K562 (cell line): ENCODE measurements at regions not wholly inside any gene's neighbourhood (a gene's known extent, or its start where the extent isn't known, plus 50 kb on each side); places are given as distances from the start of the nearest gene placed in this dataset.

Source experiments
- FOXM1 ChIP-seq, 2 experiments: fragments of 450-650 bp in 1 of 2; sonication (generic) in 1 of 2; formaldehyde crosslinking in 1 of 2; IDR thresholded peaks; 2 replicates each; pipeline versions ENCODE4 v1.6.1 to v1.9.0; 2017 to 2022; ENCODE audit warnings: low read depth in 2 of 2, mild to moderate bottlenecking in 2 of 2, missing genetic modification reagents in 1 of 2, moderate library complexity in 1 of 2
- JUND ChIP-seq, 2 experiments: IDR thresholded peaks; 2 replicates in 1 of 2; 3 replicates in 1 of 2; pipeline ENCODE4 v1.6.1; 2011; ENCODE audit warnings: borderline replicate concordance in 2 of 2, low read depth in 2 of 2, low read length in 2 of 2, improper control_type of control experiment in 1 of 2, missing biosample characterization in 1 of 2, missing genetic modification characterization in 1 of 2, missing genetic modification reagents in 1 of 2
- RAD21 ChIP-seq, 2 experiments: fragments of 250-450 bp in 1 of 2; fragments of 450-650 bp in 1 of 2; sonication (Bioruptor Pico) in 1 of 2; formaldehyde crosslinking in 1 of 2; IDR thresholded peaks in 1 of 2; conservative IDR thresholded peaks in 1 of 2; 2 replicates each; pipeline versions ENCODE4 v1.4.0 to v1.8.0; 2020 to 2022; ENCODE audit warnings: mild to moderate bottlenecking in 2 of 2, moderate library complexity in 1 of 2
- TEAD2 ChIP-seq: fragments of 450-650 bp; IDR thresholded peaks from 2 replicates; pipeline ENCODE4 v1.6.1; 2016; ENCODE audit warnings: missing genetic modification characterization, control low read depth, missing compliant biosample characterization
- ZC3H4 ChIP-seq: sonication (generic); formaldehyde crosslinking; IDR thresholded peaks from 2 replicates; pipeline ENCODE4 v1.9.0; 2021; ENCODE audit warnings: missing genetic modification reagents, borderline replicate concordance
- ZFP36 ChIP-seq: fragments of 150-350 bp; IDR thresholded peaks from 2 replicates; pipeline ENCODE4 v1.6.1; 2018; ENCODE audit warnings: low read length, low read depth; ENCODE audit not compliant: partially characterized antibody
- ZNF239 ChIP-seq: fragments of 250-450 bp; sonication (Bioruptor Pico); IDR thresholded peaks from 2 replicates; pipeline ENCODE4 v1.4.0; 2020; ENCODE audit warnings: mild to moderate bottlenecking
- TF ChIP-seq, protein P1 (sequence below), 3 experiments: IDR thresholded peaks in 2 of 3; conservative IDR thresholded peaks in 1 of 3; 2 replicates each; pipeline ENCODE4 v1.5.1; 2011 to 2012; ENCODE audit warnings: low read length in 3 of 3, mild to moderate bottlenecking in 3 of 3, control low read depth in 2 of 3, improper control_type of control experiment in 1 of 3, inconsistent platforms in 1 of 3, low read depth in 1 of 3, mixed read lengths in 1 of 3, moderate library complexity in 1 of 3; ENCODE audit not compliant: insufficient read depth in 2 of 3

DNA sequence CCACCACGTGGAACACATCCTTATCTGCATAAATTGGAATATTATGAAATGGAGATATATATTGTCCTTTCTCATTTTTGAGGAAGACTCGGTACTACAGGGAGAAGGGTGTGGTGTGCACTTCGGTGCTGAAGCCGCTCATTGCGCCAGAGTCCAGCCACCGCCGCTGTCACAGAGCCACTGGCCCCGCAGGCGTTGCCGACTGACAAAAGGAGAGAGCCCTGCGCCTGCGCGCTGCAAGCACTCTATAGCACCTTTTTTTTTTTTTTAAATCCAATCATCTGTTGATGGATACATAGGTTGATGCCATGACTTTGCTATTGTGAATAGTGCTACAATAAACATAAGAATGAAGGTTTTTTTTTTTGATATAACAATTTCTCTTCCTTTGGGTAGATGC, 130.0 kb upstream of the TBC1D5 start:
- TF ChIP-seq ZFP36 (no peak), ZNF239 (CRISPR knock-in tag) (no peak), ZC3H4 (CRISPR knock-in tag) (no peak), TEAD2 (no peak), JUND (IDR thresholded peaks at IDR 0.05; ENCODE audit: borderline replicate concordance, low read depth, low read length) (no peak), JUND (tag; IDR thresholded peaks at IDR 0.05; ENCODE audit: borderline replicate concordance, low read depth, low read length) (no peak), FOXM1 (IDR thresholded peaks at IDR 0.05; ENCODE audit: low read depth) (no peak), FOXM1 (CRISPR knock-in tag; IDR thresholded peaks at IDR 0.05; ENCODE audit: low read depth) (no peak), RAD21 (CRISPR knock-in tag; conservative IDR thresholded peaks at IDR 0.05 in 1 of 2, IDR thresholded peaks at IDR 0.05 in 1 of 2) (no peak)
- TF ChIP-seq, protein P1, sequence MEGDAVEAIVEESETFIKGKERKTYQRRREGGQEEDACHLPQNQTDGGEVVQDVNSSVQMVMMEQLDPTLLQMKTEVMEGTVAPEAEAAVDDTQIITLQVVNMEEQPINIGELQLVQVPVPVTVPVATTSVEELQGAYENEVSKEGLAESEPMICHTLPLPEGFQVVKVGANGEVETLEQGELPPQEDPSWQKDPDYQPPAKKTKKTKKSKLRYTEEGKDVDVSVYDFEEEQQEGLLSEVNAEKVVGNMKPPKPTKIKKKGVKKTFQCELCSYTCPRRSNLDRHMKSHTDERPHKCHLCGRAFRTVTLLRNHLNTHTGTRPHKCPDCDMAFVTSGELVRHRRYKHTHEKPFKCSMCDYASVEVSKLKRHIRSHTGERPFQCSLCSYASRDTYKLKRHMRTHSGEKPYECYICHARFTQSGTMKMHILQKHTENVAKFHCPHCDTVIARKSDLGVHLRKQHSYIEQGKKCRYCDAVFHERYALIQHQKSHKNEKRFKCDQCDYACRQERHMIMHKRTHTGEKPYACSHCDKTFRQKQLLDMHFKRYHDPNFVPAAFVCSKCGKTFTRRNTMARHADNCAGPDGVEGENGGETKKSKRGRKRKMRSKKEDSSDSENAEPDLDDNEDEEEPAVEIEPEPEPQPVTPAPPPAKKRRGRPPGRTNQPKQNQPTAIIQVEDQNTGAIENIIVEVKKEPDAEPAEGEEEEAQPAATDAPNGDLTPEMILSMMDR (IDR thresholded peaks at IDR 0.05 in 2 of 3, conservative IDR thresholded peaks at IDR 0.05 in 1 of 3; ENCODE audit: insufficient read depth in 2 of 3, low read depth in 1 of 3, low read length in 3 of 3) = no peak
